IMR-90 (cell line): ENCODE measurements at regions not wholly inside any gene's neighbourhood (a gene's known extent, or its start where the extent isn't known, plus 50 kb on each side); places are given as distances from the start of the nearest gene placed in this dataset.
A peak's percentile ranks its signal among the peaks of the same experiment; 100 is the strongest.

Experiments
- ATAC-seq: fragments of 200-7000 bp; cut with Tn5 transposase; 2 replicates; pipeline ENCODE4 v1.9.1; 2020; ENCODE audit warnings: low read depth, mild to moderate bottlenecking, moderate library complexity
- BruUV-seq: library from RNA; stranded (reverse); fragments of 400-500 nt; replicated peaks from 2 replicates; lab custom pipeline; 2021; lab: Mats Ljungman, UMichigan
- CTCF ChIA-PET: fragments of 300-600 bp; formaldehyde crosslinking; extraction: SDS; loops from one replicate; lab custom pipeline; 2021; ENCODE audit warnings: antibody characterized with exemption; lab: Yijun Ruan, JAX
- POLR2A ChIA-PET: fragments of 300-600 bp; sonication (Branson Sonifier 250); formaldehyde crosslinking; loops from one replicate; lab custom pipeline; 2022; ENCODE audit warnings: antibody characterized with exemption; ENCODE audit not compliant: unreplicated experiment; lab: Charles Lee
- DNase-seq: peaks from one replicate; pipeline ENCODE4 v3.0.0; 2013
- H2AFZ ChIP-seq: replicated peaks from 2 replicates; pipeline ENCODE3; 2013; ENCODE audit warnings: low read length, mild to moderate bottlenecking; ENCODE audit not compliant: poor library complexity
- H2AK5ac ChIP-seq: 2 replicates; pipeline ENCODE4 v1.6.1; 2013; ENCODE audit warnings: low read depth, low read length, inconsistent platforms
- H2AK9ac ChIP-seq: replicated peaks from 2 replicates; pipeline ENCODE3; 2013; ENCODE audit warnings: mild to moderate bottlenecking, low read depth, low read length, moderate library complexity; ENCODE audit not compliant: poor library complexity
- H2BK120ac ChIP-seq: 2 replicates; pipeline ENCODE4 v1.6.1; 2013; ENCODE audit warnings: low read depth, low read length, inconsistent platforms
- H2BK15ac ChIP-seq: 3 replicates; pipeline ENCODE4 v1.6.1; 2013; ENCODE audit warnings: low read depth, low read length, inconsistent platforms
- H2BK20ac ChIP-seq: 2 replicates; pipeline ENCODE4 v1.6.1; 2013; ENCODE audit warnings: low read depth, mild to moderate bottlenecking, inconsistent platforms, low read length, moderate library complexity
- H2BK5ac ChIP-seq: 2 replicates; pipeline ENCODE4 v1.6.1; 2013; ENCODE audit warnings: mild to moderate bottlenecking, low read depth, low read length, inconsistent platforms; ENCODE audit not compliant: poor library complexity, severe bottlenecking
- H3K14ac ChIP-seq: replicated peaks from 2 replicates; pipeline ENCODE4 v1.6.1; 2013; ENCODE audit warnings: low read depth, low read length, inconsistent platforms
- H3K18ac ChIP-seq: 2 replicates; pipeline ENCODE4 v1.6.1; 2013; ENCODE audit warnings: low read depth, low read length, control low read depth
- H3K23ac ChIP-seq: 2 replicates; pipeline ENCODE4 v1.6.1; 2013; ENCODE audit warnings: low read depth, low read length, inconsistent platforms
- H3K27ac ChIP-seq: 2 replicates; pipeline ENCODE4 v1.5.1; 2013; ENCODE audit warnings: mild to moderate bottlenecking, control low read depth, low read length; ENCODE audit not compliant: insufficient read depth
- H3K27me3 ChIP-seq: 2 replicates; pipeline ENCODE4 v1.6.1; 2013; ENCODE audit warnings: low read length; ENCODE audit not compliant: control insufficient read depth, insufficient read depth
- H3K36me3 ChIP-seq: 2 replicates; pipeline ENCODE4 v1.6.1; 2013; ENCODE audit warnings: low read length, mixed read lengths; ENCODE audit not compliant: control insufficient read depth, insufficient read depth
- H3K4ac ChIP-seq: 2 replicates; pipeline ENCODE4 v1.6.1; 2013; ENCODE audit warnings: low read depth, low read length, inconsistent platforms
- H3K4me1 ChIP-seq: 2 replicates; pipeline ENCODE4 v1.6.1; 2013; ENCODE audit warnings: low read length, mixed read lengths; ENCODE audit not compliant: control insufficient read depth, insufficient read depth
- H3K4me2 ChIP-seq: 2 replicates; pipeline ENCODE4 v1.6.1; 2013; ENCODE audit warnings: low read depth, mild to moderate bottlenecking, control low read depth, low read length, moderate library complexity
- H3K4me3 ChIP-seq: 2 replicates; pipeline ENCODE4 v1.5.1; 2013; ENCODE audit warnings: low read depth, mild to moderate bottlenecking, control low read depth, low read length, moderate library complexity; ENCODE audit not compliant: insufficient read depth
- H3K56ac ChIP-seq: 2 replicates; pipeline ENCODE4 v1.6.1; 2013; ENCODE audit warnings: low read length, inconsistent platforms; ENCODE audit not compliant: insufficient read depth; ENCODE audit errors: extremely low read depth
- H3K79me1 ChIP-seq, 2 experiments: 2 replicates each; pipeline ENCODE4 v1.6.1; 2013; ENCODE audit warnings: low read length in 2 of 2, inconsistent platforms in 1 of 2, low read depth in 1 of 2
- H3K9ac ChIP-seq: 2 replicates; pipeline ENCODE4 v1.6.1; 2013; ENCODE audit warnings: low read depth, low read length, control low read depth
- H3K9me1 ChIP-seq: 2 replicates; pipeline ENCODE4 v1.6.1; 2013; ENCODE audit warnings: low read length, inconsistent platforms; ENCODE audit not compliant: insufficient read depth
- H3K9me3 ChIP-seq: 2 replicates; pipeline ENCODE4 v1.6.1; 2013; ENCODE audit warnings: low read length; ENCODE audit not compliant: control insufficient read depth, insufficient read depth
- H4K20me1 ChIP-seq: 2 replicates; pipeline ENCODE4 v1.6.1; 2013; ENCODE audit warnings: low read length, inconsistent platforms; ENCODE audit not compliant: insufficient read depth
- H4K5ac ChIP-seq: 2 replicates; pipeline ENCODE4 v1.6.1; 2013; ENCODE audit warnings: mild to moderate bottlenecking, low read depth, low read length, control low read depth
- H4K8ac ChIP-seq, 2 experiments: 2 replicates each; pipeline ENCODE4 v1.6.1; 2013; ENCODE audit warnings: low read depth in 2 of 2, low read length in 2 of 2, control low read depth in 1 of 2, inconsistent platforms in 1 of 2
- H4K91ac ChIP-seq: 2 replicates; pipeline ENCODE4 v1.6.1; 2013; ENCODE audit warnings: low read depth, low read length, inconsistent platforms; ENCODE audit not compliant: insufficient read depth
- BHLHE40 ChIP-seq: fragments of 150-350 bp; IDR thresholded peaks from 2 replicates; pipeline ENCODE4 v1.6.1; 2016; ENCODE audit warnings: mild to moderate bottlenecking, low read depth, low read length
- CEBPB ChIP-seq: IDR thresholded peaks from 2 replicates; pipeline ENCODE4 v1.6.1; 2012; ENCODE audit warnings: low read depth, low read length, improper control_type of control experiment
- CHD1 ChIP-seq: IDR thresholded peaks from 2 replicates; pipeline ENCODE4 v1.6.1; 2012; ENCODE audit warnings: low read depth, low read length, improper control_type of control experiment
- FOS ChIP-seq: fragments of 150-350 bp; IDR thresholded peaks from 2 replicates; pipeline ENCODE4 v1.6.1; 2016; ENCODE audit warnings: low read depth, low read length
- MAFK ChIP-seq: IDR thresholded peaks from 2 replicates; pipeline ENCODE4 v1.6.1; 2012; ENCODE audit warnings: low read depth, low read length, improper control_type of control experiment
- MXI1 ChIP-seq: IDR thresholded peaks from 2 replicates; pipeline ENCODE4 v1.6.1; 2012; ENCODE audit warnings: low read depth, mild to moderate bottlenecking, low read length, moderate library complexity, borderline replicate concordance
- NFE2L2 ChIP-seq: fragments of 150-350 bp; IDR thresholded peaks from 2 replicates; pipeline ENCODE4 v1.6.1; 2016; ENCODE audit warnings: low read depth, mild to moderate bottlenecking, low read length
- POLR2A ChIP-seq: IDR thresholded peaks from 2 replicates; pipeline ENCODE4 v1.6.1; 2012; ENCODE audit warnings: mild to moderate bottlenecking, low read depth, low read length
- RAD21 ChIP-seq: IDR thresholded peaks from 2 replicates; pipeline ENCODE4 v1.6.1; 2012; ENCODE audit warnings: low read length, improper control_type of control experiment
- RCOR1 ChIP-seq: IDR thresholded peaks from 2 replicates; pipeline ENCODE4 v1.6.1; 2012; ENCODE audit warnings: mild to moderate bottlenecking, low read length, improper control_type of control experiment; ENCODE audit not compliant: insufficient replicate concordance
- RFX5 ChIP-seq: IDR thresholded peaks from 2 replicates; pipeline ENCODE4 v1.8.0; 2012; ENCODE audit warnings: low read depth, mild to moderate bottlenecking, low read length, moderate library complexity
- SMC3 ChIP-seq: fragments of 150-350 bp; IDR thresholded peaks from 2 replicates; pipeline ENCODE4 v1.6.1; 2016; ENCODE audit warnings: low read depth, mild to moderate bottlenecking, antibody characterized with exemption, low read length, moderate library complexity
- WGBS, 2 experiments: methylation state at CpG; one replicate each; pipeline versions ENCODE4 v1.1.5 to v1.1.7; 2013; ENCODE audit warnings: missing lambda C conversion rate in 2 of 2; ENCODE audit not compliant: insufficient read length in 1 of 2; ENCODE audit errors: extremely low coverage in 2 of 2; 5-methylcytosine and 5-hydroxymethylcytosine counted together
- dilution Hi-C: fragments of 300-500 bp; cut with HindIII; formaldehyde crosslinking; loops from one replicate; pipeline ENCODE4 v1.14.3; 2018; ENCODE audit warnings: low sequenced_read_pairs; ENCODE audit not compliant: unreplicated experiment
- in situ Hi-C: fragments of 300-500 bp; cut with MboI; formaldehyde crosslinking; loops from 3 replicates; pipeline ENCODE4 v1.14.3; 2019; ENCODE audit warnings: low sequenced_read_pairs, inconsistent platforms, mixed read lengths
- intact Hi-C: fragments of 100-400 bp; cut with micrococcal nuclease; formaldehyde crosslinking; loops from 2 replicates; pipeline ENCODE4 v1.10.0; 2022
- TF ChIP-seq, protein P1 (sequence below): fragments of 150-350 bp; IDR thresholded peaks from 2 replicates; pipeline ENCODE4 v1.6.1; 2016; ENCODE audit warnings: low read depth, mild to moderate bottlenecking, low read length, moderate library complexity, borderline replicate concordance
- TF ChIP-seq, protein P2 (sequence below): fragments of 150-350 bp; IDR thresholded peaks from 2 replicates; pipeline ENCODE4 v1.6.1; 2017; ENCODE audit warnings: mild to moderate bottlenecking, antibody characterized with exemption, low read length, low read depth
- TF ChIP-seq, protein P3 (sequence below): conservative IDR thresholded peaks from 2 replicates; pipeline ENCODE4 v1.5.1; 2012; ENCODE audit warnings: mild to moderate bottlenecking, low read depth, low read length, improper control_type of control experiment

DNA sequence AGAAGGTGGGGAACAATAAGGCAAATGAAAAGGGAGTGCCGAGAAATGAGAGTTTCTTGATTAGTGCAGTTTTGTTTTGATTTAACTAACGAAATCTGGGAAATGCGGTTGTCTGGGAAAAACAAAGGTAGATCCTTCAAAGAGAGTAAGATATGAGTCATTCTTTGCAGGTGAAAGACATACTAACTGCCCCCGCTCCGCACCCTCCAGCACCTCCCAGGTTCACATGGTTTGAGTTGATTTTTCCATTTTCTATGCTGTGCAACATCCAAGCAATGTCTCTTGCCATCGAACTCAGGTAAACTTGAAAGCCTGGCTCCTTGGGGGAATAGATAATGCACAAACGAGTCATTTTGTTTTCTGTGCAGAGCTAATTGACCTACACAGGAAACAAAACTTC lies 84.1 kb upstream of the KLF12 start:
- H2AK9ac ChIP-seq: peak overlapping the region; percentile 71
- no peaks in the 10 kb centered on the region for H4K20me1 ChIP-seq
- H2BK20ac ChIP-seq: peak overlapping the region; percentile 99
- peak overlapping the region; percentile 92; the same call in 1 of the 2 replicates for H2AK5ac ChIP-seq
- peak overlapping the region; percentile 28 for H3K4me2 ChIP-seq
- peak overlapping the region; percentile 90 to 95 for H4K8ac ChIP-seq
- H3K4me1 ChIP-seq: peaks cover 15% of the 10 kb centered on the region
- no peaks in the 10 kb centered on the region for H3K9me3 ChIP-seq
- 100% methylated on average over 2 of the region's 7 CpGs; no CpG with 5 or more reads in 1 of the 2 experiments for WGBS, 2 experiments
- BruUV-seq: no TSS peak
- H4K5ac ChIP-seq: peak overlapping the region; percentile 99
- intact Hi-C loops (loop anchor here (5.0 kb wide), 2 partner anchors 81 to 171 kb away; no protein-coding TSS in a partner anchor), dilution Hi-C loops (no loop called here), in situ Hi-C loops (no loop called here)
- no peaks in the 10 kb centered on the region for H3K27me3 ChIP-seq
- H3K9me1 ChIP-seq: peaks cover 3% of the 10 kb centered on the region; the same call in 1 of the 2 replicates
- H3K27ac ChIP-seq: peak overlapping the region; percentile 100
- no peak overlapping the region for H2AFZ ChIP-seq
- CTCF ChIA-PET: no interaction called here
- H3K36me3 ChIP-seq: no peaks in the 10 kb centered on the region
- no peak overlapping the region for H3K4me3 ChIP-seq
- H3K9ac ChIP-seq: peak overlapping the region; percentile 68
- peak overlapping the region; percentile 99 for H2BK120ac ChIP-seq
- H3K14ac ChIP-seq: peak overlapping the region; percentile 86
- peak overlapping the region; percentile 98 for H2BK15ac ChIP-seq
- peak overlapping the region; percentile 98 for H3K4ac ChIP-seq
- no peaks in the 10 kb centered on the region for H3K79me1 ChIP-seq
- H3K56ac ChIP-seq: peak overlapping the region; percentile 96
- peak overlapping the region; percentile 100 for H3K18ac ChIP-seq
- no peak for DNase-seq
- peak overlapping the region; percentile 93 for H3K23ac ChIP-seq
- peak overlapping the region; percentile 98 for H4K91ac ChIP-seq
- peak overlapping the region; percentile 98 for H2BK5ac ChIP-seq
- POLR2A ChIA-PET: no interaction called here
- no peak for ATAC-seq
- TF ChIP-seq, protein P1, sequence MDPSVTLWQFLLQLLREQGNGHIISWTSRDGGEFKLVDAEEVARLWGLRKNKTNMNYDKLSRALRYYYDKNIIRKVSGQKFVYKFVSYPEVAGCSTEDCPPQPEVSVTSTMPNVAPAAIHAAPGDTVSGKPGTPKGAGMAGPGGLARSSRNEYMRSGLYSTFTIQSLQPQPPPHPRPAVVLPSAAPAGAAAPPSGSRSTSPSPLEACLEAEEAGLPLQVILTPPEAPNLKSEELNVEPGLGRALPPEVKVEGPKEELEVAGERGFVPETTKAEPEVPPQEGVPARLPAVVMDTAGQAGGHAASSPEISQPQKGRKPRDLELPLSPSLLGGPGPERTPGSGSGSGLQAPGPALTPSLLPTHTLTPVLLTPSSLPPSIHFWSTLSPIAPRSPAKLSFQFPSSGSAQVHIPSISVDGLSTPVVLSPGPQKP: no peak
- TF ChIP-seq NFE2L2 (no peak), RFX5 (no peak), MXI1 (no peak), BHLHE40 (no peak), CHD1 (no peak), POLR2A (no peak), RCOR1 (no peak), RAD21 (no peak), CEBPB (no peak), FOS (no peak), SMC3 (no peak), MAFK (no peak)
- TF ChIP-seq, protein P2, sequence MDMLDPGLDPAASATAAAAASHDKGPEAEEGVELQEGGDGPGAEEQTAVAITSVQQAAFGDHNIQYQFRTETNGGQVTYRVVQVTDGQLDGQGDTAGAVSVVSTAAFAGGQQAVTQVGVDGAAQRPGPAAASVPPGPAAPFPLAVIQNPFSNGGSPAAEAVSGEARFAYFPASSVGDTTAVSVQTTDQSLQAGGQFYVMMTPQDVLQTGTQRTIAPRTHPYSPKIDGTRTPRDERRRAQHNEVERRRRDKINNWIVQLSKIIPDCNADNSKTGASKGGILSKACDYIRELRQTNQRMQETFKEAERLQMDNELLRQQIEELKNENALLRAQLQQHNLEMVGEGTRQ: no peak
- TF ChIP-seq, protein P3, sequence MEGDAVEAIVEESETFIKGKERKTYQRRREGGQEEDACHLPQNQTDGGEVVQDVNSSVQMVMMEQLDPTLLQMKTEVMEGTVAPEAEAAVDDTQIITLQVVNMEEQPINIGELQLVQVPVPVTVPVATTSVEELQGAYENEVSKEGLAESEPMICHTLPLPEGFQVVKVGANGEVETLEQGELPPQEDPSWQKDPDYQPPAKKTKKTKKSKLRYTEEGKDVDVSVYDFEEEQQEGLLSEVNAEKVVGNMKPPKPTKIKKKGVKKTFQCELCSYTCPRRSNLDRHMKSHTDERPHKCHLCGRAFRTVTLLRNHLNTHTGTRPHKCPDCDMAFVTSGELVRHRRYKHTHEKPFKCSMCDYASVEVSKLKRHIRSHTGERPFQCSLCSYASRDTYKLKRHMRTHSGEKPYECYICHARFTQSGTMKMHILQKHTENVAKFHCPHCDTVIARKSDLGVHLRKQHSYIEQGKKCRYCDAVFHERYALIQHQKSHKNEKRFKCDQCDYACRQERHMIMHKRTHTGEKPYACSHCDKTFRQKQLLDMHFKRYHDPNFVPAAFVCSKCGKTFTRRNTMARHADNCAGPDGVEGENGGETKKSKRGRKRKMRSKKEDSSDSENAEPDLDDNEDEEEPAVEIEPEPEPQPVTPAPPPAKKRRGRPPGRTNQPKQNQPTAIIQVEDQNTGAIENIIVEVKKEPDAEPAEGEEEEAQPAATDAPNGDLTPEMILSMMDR: no peak
